ENCODE measurements at regions not wholly inside any gene's neighbourhood (a gene's known extent, or its start where the extent isn't known, plus 50 kb on each side); places are given as distances from the start of the nearest gene placed in this dataset.

GRCh38 chr1:191589536-191589935, 568.7 kb upstream of the RGS18 start:
- TF ChIP-seq, protein P1, sequence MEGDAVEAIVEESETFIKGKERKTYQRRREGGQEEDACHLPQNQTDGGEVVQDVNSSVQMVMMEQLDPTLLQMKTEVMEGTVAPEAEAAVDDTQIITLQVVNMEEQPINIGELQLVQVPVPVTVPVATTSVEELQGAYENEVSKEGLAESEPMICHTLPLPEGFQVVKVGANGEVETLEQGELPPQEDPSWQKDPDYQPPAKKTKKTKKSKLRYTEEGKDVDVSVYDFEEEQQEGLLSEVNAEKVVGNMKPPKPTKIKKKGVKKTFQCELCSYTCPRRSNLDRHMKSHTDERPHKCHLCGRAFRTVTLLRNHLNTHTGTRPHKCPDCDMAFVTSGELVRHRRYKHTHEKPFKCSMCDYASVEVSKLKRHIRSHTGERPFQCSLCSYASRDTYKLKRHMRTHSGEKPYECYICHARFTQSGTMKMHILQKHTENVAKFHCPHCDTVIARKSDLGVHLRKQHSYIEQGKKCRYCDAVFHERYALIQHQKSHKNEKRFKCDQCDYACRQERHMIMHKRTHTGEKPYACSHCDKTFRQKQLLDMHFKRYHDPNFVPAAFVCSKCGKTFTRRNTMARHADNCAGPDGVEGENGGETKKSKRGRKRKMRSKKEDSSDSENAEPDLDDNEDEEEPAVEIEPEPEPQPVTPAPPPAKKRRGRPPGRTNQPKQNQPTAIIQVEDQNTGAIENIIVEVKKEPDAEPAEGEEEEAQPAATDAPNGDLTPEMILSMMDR (IDR thresholded peaks at IDR 0.05) = no peak
- Mint-ChIP-seq H3K9me3 (peaks cover 58% of the 10 kb centered on the region), H3K27me3 (ENCODE audit: insufficient read depth) (no peaks in the 10 kb centered on the region), H3K4me3 (no peak overlapping the region), H3K36me3 (ENCODE audit: low read depth) (no peaks in the 10 kb centered on the region; the same call in 1 of the 2 replicates), H3K4me1 (ENCODE audit: low read depth) (no peaks in the 10 kb centered on the region), H3K27ac (no peak overlapping the region)
- DNase-seq = no peak

GRCh38 chr1:191590578-191590977, 567.7 kb upstream of the RGS18 start:
- Mint-ChIP-seq H3K4me1 (ENCODE audit: low read depth) (no peaks in the 10 kb centered on the region), H3K4me3 (no peak overlapping the region), H3K9me3 (peaks cover 52% of the 10 kb centered on the region), H3K27ac (no peak overlapping the region), H3K36me3 (ENCODE audit: low read depth) (no peaks in the 10 kb centered on the region; the same call in 1 of the 2 replicates), H3K27me3 (ENCODE audit: insufficient read depth) (no peaks in the 10 kb centered on the region)
- no peak for DNase-seq
- TF ChIP-seq, protein P1 (IDR thresholded peaks at IDR 0.05) = no peak

DNA sequence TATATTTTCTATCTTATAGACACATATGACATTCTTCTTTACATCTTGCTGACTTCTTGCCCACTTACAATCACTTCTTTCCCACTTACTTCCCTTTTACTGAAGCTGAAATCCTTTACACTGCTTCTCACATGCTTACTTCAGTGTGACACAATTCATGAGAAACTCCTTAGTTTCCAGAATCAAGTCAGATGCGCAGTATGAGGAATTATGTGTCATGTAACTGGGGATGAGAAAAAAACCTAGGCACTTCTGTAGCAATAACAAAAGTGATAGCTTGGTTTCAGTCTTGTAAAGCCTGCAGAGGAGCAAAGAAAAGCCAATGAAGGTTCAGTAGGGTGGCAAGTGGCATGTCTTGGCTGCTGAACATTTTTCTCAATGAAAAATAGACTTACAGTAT, 566.2 kb upstream of the RGS18 start:
- no peaks in the 10 kb centered on the region for H3K4me1 Mint-ChIP-seq (ENCODE audit: low read depth)

DNA sequence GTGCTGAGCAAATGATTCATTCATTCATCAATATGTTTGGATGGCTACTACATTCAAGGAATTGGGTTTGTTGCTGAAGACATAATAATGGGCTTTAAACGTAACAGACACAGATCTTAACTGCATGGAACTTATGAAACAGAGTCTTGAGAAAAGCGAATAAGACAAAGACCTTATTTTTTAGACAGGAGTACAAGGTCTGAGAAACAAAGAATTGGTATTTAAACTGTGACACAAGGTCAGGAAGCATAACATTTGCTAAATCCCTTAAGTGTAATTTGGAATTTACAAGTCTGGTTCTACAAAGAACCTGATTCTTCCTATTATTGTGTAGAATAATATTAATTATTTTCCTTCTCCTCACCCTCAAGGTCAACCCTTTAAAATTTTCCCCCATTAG, 565.4 kb upstream of the RGS18 start:
- no peak overlapping the region for H3K27ac Mint-ChIP-seq
- H3K27me3 Mint-ChIP-seq (ENCODE audit: insufficient read depth) = no peaks in the 10 kb centered on the region
- TF ChIP-seq, protein P1 (IDR thresholded peaks at IDR 0.05) = no peak
- H3K9me3 Mint-ChIP-seq = peaks cover 49% of the 10 kb centered on the region
- H3K4me1 Mint-ChIP-seq (ENCODE audit: low read depth) = no peaks in the 10 kb centered on the region
- no peak overlapping the region for H3K4me3 Mint-ChIP-seq
- no peaks in the 10 kb centered on the region; the same call in 1 of the 2 replicates for H3K36me3 Mint-ChIP-seq (ENCODE audit: low read depth)
- no peak for DNase-seq

More for the DNA sequence above, 566.2 kb upstream of the RGS18 start:
- no peak for DNase-seq
- Mint-ChIP-seq H3K27me3 (ENCODE audit: insufficient read depth) (no peaks in the 10 kb centered on the region), H3K4me3 (no peak overlapping the region), H3K9me3 (peaks cover 53% of the 10 kb centered on the region), H3K36me3 (ENCODE audit: low read depth) (no peaks in the 10 kb centered on the region; the same call in 1 of the 2 replicates), H3K27ac (no peak overlapping the region)
- TF ChIP-seq, protein P1 (IDR thresholded peaks at IDR 0.05) = no peak

GRCh38 chr1:191595170-191595569, 563.1 kb upstream of the RGS18 start:
- no peak overlapping the region for H3K4me3 Mint-ChIP-seq
- no peak overlapping the region for H3K27ac Mint-ChIP-seq
- H3K9me3 Mint-ChIP-seq = peaks cover 34% of the 10 kb centered on the region
- TF ChIP-seq, protein P1 (IDR thresholded peaks at IDR 0.05) = no peak
- H3K4me1 Mint-ChIP-seq (ENCODE audit: low read depth) = no peaks in the 10 kb centered on the region
- H3K36me3 Mint-ChIP-seq (ENCODE audit: low read depth) = no peaks in the 10 kb centered on the region
- no peak for DNase-seq
- H3K27me3 Mint-ChIP-seq (ENCODE audit: insufficient read depth) = no peaks in the 10 kb centered on the region

- Mint-ChIP-seq H3K27ac (no peak overlapping the region), H3K36me3 (ENCODE audit: low read depth) (no peaks in the 10 kb centered on the region), H3K27me3 (ENCODE audit: insufficient read depth) (no peaks in the 10 kb centered on the region), H3K9me3 (peaks cover 15% of the 10 kb centered on the region; the same call in 1 of the 2 replicates), H3K4me1 (ENCODE audit: low read depth) (no peaks in the 10 kb centered on the region), H3K4me3 (no peak overlapping the region)
- DNase-seq = no peak
- TF ChIP-seq, protein P1 (IDR thresholded peaks at IDR 0.05) = no peak
Observed at GRCh38 chr1:191608367-191608766, 549.9 kb upstream of the RGS18 start.
